ENCODE measurements at regions not wholly inside any gene's neighbourhood (a gene's known extent, or its start where the extent isn't known, plus 50 kb on each side); places are given as distances from the start of the nearest gene placed in this dataset.

GRCh38 chr3:177331203-177331835 lies 134.0 kb upstream of the TBL1XR1 start:
- no peak overlapping the region for H3K4me3 ChIP-seq
- TF ChIP-seq POLR2A (IDR thresholded peaks at IDR 0.05) = no peak
- no peak for TF ChIP-seq CTCF (IDR thresholded peaks at IDR 0.05)
- intact Hi-C loops (cut with DNase I) = loop anchor here in 4 of 10 donors (5.0 kb wide), 2 partner anchors 34 to 39 kb away; no protein-coding TSS in a partner anchor
- H3K27ac ChIP-seq = peak overlapping the region in 8 of 12 donors; percentile 4 to 59 (median 46)
- H3K4me1 ChIP-seq = peaks cover 0 to 49% (median 26%) of the 10 kb centered on the region in 12 donors
- DNase-seq (no peak), ATAC-seq (no peak)
- no peaks in the 10 kb centered on the region for H3K27me3 ChIP-seq
- 80 to 87% (median 83%) methylated on average over 3 of the region's 3 CpGs for WGBS, 4 donors
- H3K36me3 ChIP-seq = no peaks in the 10 kb centered on the region
- no peaks in the 10 kb centered on the region for H3K9me3 ChIP-seq

GRCh38 chr3:177332955-177333354 lies 135.7 kb upstream of the TBL1XR1 start:
- Histone ChIP-seq H3K9me3 (no peaks in the 10 kb centered on the region), H3K4me3 (no peak overlapping the region), H3K27ac (peak overlapping the region in 7 of 12 donors; percentile 6 to 87 (median 80)), H3K27me3 (no peaks in the 10 kb centered on the region), H3K36me3 (no peaks in the 10 kb centered on the region), H3K4me1 (peaks cover 3 to 62% (median 38%) of the 10 kb centered on the region in 12 donors)
- intact Hi-C loops (cut with DNase I) = loop anchor here in 4 of 10 donors (5.0 kb wide), 2 partner anchors 36 to 41 kb away; no protein-coding TSS in a partner anchor
- DNase-seq (no peak), ATAC-seq (no peak)
- TF ChIP-seq CTCF (IDR thresholded peaks at IDR 0.05) = no peak
- TF ChIP-seq POLR2A (IDR thresholded peaks at IDR 0.05) = no peak
- WGBS, 4 donors = 90 to 95% (median 93%) methylated on average over 2 of the region's 2 CpGs

- Histone ChIP-seq H3K4me1 (peaks cover 3 to 70% (median 41%) of the 10 kb centered on the region in 12 donors), H3K9me3 (no peaks in the 10 kb centered on the region), H3K36me3 (no peaks in the 10 kb centered on the region), H3K27me3 (no peaks in the 10 kb centered on the region), H3K27ac (peak overlapping the region in 8 of 12 donors; percentile 48 to 87 (median 80)), H3K4me3 (peak overlapping the region in 1 of 12 donors; percentile 27)
- DNase-seq (peak in 4 of 5 donors; percentile 41 to 60 (median 50)), ATAC-seq (peak; percentile 21 to 76 (median 54))
- intact Hi-C loops (cut with DNase I) = loop anchor here in 4 of 10 donors (5.0 kb wide), 2 partner anchors 37 to 42 kb away; no protein-coding TSS in a partner anchor
- no peak for TF ChIP-seq CTCF (IDR thresholded peaks at IDR 0.05)
- no peak for TF ChIP-seq POLR2A (IDR thresholded peaks at IDR 0.05)
- 52 to 69% (median 61%) methylated on average over 7 of the region's 7 CpGs for WGBS, 4 donors
Observed at GRCh38 chr3:177333533-177334520, 136.5 kb upstream of the TBL1XR1 start.

Data from heart left ventricle (tissue), 16 donors.